ENCODE measurements at regions not wholly inside any gene's neighbourhood (a gene's known extent, or its start where the extent isn't known, plus 50 kb on each side); places are given as distances from the start of the nearest gene placed in this dataset.
A peak's percentile ranks its signal among the peaks of the same experiment; 100 is the strongest.

DNA sequence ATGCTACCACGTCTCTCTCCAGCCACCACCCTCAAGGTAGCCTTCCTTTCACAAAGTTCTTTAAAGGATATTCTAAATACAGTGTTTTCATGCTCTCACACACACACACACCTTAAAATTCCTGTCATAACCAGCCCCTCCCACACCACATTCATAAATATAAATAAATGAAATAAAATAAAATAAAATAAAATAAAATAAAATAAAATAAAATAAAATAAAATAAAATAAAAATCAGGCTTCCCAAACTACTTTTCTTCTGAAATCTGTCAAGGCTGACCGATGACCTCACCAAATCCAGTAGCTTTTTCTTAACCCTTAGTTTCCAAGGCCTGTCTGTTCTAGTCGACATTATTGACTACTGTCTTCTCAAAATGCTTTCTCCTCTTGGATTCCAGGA, 378.4 kb downstream of the SEC23A start:
- CTCF ChIA-PET, result interaction anchor here (0.7 to 9.5 kb wide), 3 partner anchors 12 to 290 kb away, joined by 3 to 94 read pairs (median 6); no protein-coding TSS in a partner anchor

DNA sequence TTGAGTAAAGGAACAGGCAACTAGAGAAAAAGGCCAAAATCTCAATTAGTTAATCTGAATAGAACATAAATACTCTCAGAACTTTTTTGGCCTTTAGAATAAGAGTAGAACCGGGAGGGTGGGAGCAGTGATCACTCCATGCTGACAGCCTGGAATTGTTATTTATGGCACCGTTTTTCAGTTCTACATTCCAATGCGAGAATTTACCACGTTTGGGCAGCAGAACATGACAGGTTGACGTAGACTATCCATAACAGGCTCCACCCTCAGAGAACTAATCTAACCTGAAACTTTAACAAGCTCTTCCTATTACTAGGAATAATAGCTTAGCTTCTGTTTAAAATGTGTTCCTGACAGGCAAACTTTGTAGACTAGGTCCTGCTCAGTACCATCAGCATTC, 379.1 kb downstream of the SEC23A start:
- no peaks in the 10 kb centered on the region for H3K36me3 Mint-ChIP-seq (ENCODE audit: insufficient read depth, unreplicated experiment)
- no peak overlapping the region for H3K4me3 Mint-ChIP-seq (ENCODE audit: unreplicated experiment)
- H3K27me3 Mint-ChIP-seq (ENCODE audit: insufficient read depth, unreplicated experiment), result no peaks in the 10 kb centered on the region
- peaks cover 2% of the 10 kb centered on the region for H3K4me1 Mint-ChIP-seq (ENCODE audit: insufficient read depth, unreplicated experiment)
- ChIA-PET CTCF (interaction anchor here (1.0 to 9.5 kb wide), 5 partner anchors 13 to 815 kb away, joined by 3 to 94 read pairs (median 6); no protein-coding TSS in a partner anchor), POLR2A (no interaction called here)
- TF ChIP-seq, protein P1, sequence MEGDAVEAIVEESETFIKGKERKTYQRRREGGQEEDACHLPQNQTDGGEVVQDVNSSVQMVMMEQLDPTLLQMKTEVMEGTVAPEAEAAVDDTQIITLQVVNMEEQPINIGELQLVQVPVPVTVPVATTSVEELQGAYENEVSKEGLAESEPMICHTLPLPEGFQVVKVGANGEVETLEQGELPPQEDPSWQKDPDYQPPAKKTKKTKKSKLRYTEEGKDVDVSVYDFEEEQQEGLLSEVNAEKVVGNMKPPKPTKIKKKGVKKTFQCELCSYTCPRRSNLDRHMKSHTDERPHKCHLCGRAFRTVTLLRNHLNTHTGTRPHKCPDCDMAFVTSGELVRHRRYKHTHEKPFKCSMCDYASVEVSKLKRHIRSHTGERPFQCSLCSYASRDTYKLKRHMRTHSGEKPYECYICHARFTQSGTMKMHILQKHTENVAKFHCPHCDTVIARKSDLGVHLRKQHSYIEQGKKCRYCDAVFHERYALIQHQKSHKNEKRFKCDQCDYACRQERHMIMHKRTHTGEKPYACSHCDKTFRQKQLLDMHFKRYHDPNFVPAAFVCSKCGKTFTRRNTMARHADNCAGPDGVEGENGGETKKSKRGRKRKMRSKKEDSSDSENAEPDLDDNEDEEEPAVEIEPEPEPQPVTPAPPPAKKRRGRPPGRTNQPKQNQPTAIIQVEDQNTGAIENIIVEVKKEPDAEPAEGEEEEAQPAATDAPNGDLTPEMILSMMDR (IDR thresholded peaks at IDR 0.05; ENCODE audit: unreplicated experiment), result no peak
- no peak for DNase-seq (ENCODE audit: unreplicated experiment)
- H3K27ac Mint-ChIP-seq (ENCODE audit: low read depth, unreplicated experiment), result no peak overlapping the region
- intact Hi-C loops (cut with micrococcal nuclease), result loop anchor here (5.0 kb wide), 1 partner anchor 822 kb away; no protein-coding TSS in a partner anchor
- H3K9me3 Mint-ChIP-seq (ENCODE audit: unreplicated experiment), result no peaks in the 10 kb centered on the region
- BruUV-seq (replicated peaks), result no TSS peak

More for the DNA sequence above, 378.4 kb downstream of the SEC23A start:
- H3K4me3 Mint-ChIP-seq (ENCODE audit: unreplicated experiment), result no peak overlapping the region
- H3K9me3 Mint-ChIP-seq (ENCODE audit: unreplicated experiment), result no peaks in the 10 kb centered on the region
- no peak for DNase-seq (ENCODE audit: unreplicated experiment)
- H3K27me3 Mint-ChIP-seq (ENCODE audit: insufficient read depth, unreplicated experiment), result no peaks in the 10 kb centered on the region
- no peak overlapping the region for H3K27ac Mint-ChIP-seq (ENCODE audit: low read depth, unreplicated experiment)
- BruUV-seq (replicated peaks), result no TSS peak
- no peaks in the 10 kb centered on the region for H3K36me3 Mint-ChIP-seq (ENCODE audit: insufficient read depth, unreplicated experiment)
- no peaks in the 10 kb centered on the region for H3K4me1 Mint-ChIP-seq (ENCODE audit: insufficient read depth, unreplicated experiment)
- TF ChIP-seq, protein P1 (IDR thresholded peaks at IDR 0.05; ENCODE audit: unreplicated experiment), result no peak
- intact Hi-C loops (cut with micrococcal nuclease), result loop anchor here (5.0 kb wide), 1 partner anchor 822 kb away; no protein-coding TSS in a partner anchor
- POLR2A ChIA-PET, result no interaction called here

DNA sequence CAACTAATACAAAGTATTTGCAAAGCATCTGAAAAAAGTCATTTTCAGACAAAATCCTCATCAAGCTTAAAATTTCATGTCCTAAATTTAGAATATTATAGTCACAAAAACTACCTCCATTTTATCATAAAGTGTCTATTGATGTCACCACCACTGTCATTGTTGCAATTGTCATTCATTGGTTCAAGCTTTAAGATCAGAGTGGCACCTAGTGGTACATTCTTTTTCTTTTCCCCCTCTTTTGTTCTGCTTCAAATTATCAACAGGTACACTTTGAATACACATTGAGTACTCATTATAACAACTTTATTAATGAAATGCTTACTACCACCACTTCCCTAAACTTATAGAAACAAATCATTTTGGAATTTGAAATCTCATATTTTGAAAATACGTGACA, 379.8 kb downstream of the SEC23A start:
- no peak for DNase-seq (ENCODE audit: unreplicated experiment)
- no peaks in the 10 kb centered on the region for H3K36me3 Mint-ChIP-seq (ENCODE audit: insufficient read depth, unreplicated experiment)
- no peaks in the 10 kb centered on the region for H3K9me3 Mint-ChIP-seq (ENCODE audit: unreplicated experiment)
- ChIA-PET CTCF (interaction anchor here (0.6 to 9.5 kb wide), 11 partner anchors 11 to 913 kb away, joined by 3 to 94 read pairs (median 6); no protein-coding TSS in a partner anchor), POLR2A (no interaction called here)
- no peak overlapping the region for H3K27ac Mint-ChIP-seq (ENCODE audit: low read depth, unreplicated experiment)
- peaks cover 8% of the 10 kb centered on the region for H3K4me1 Mint-ChIP-seq (ENCODE audit: insufficient read depth, unreplicated experiment)
- intact Hi-C loops (cut with micrococcal nuclease), result loop anchor here (5.0 kb wide), 1 partner anchor 821 kb away; no protein-coding TSS in a partner anchor
- no peaks in the 10 kb centered on the region for H3K27me3 Mint-ChIP-seq (ENCODE audit: insufficient read depth, unreplicated experiment)
- TF ChIP-seq, protein P1 (IDR thresholded peaks at IDR 0.05; ENCODE audit: unreplicated experiment), result no peak
- BruUV-seq (replicated peaks), result no TSS peak
- H3K4me3 Mint-ChIP-seq (ENCODE audit: unreplicated experiment), result no peak overlapping the region

DNA sequence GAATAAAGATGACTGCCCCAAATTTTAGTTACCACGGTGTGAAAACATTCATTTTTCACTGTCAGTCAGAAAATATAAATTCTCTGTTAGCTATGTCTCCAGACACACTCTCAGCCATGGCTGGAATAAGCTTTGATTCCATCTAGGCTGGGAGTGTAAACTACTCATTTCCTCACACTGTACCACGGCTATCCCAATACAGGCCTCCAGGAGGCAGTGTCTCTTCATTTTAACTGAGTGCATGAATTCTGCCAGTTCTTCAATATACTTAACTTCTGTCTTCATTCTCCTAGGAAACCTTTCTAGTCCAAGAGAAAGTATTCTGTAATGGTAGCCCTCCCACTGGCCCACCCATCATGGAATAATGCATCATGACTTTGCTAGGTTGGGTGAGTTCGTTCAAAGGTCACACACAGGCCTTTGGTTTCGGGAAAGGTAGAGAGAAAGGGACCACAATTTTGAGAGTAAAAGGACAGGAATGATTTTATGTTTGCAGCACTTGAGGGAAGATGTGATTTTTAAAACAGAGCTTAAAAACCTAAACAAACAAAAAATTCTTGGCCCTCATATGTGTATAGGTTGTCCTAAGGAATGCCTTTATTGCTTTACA, 381.1 kb downstream of the SEC23A start:
- ChIA-PET CTCF (interaction anchor here (0.6 to 9.5 kb wide), 16 partner anchors 9 to 819 kb away, joined by 3 to 94 read pairs (median 3); no protein-coding TSS in a partner anchor), POLR2A (interaction anchor here (0.6 kb wide), 1 partner anchor 813 kb away, joined by 3 read pairs; no protein-coding TSS in a partner anchor)
- Mint-ChIP-seq H3K27ac (ENCODE audit: low read depth, unreplicated experiment) (no peak overlapping the region), H3K27me3 (ENCODE audit: insufficient read depth, unreplicated experiment) (no peaks in the 10 kb centered on the region), H3K4me3 (ENCODE audit: unreplicated experiment) (no peak overlapping the region), H3K36me3 (ENCODE audit: insufficient read depth, unreplicated experiment) (no peaks in the 10 kb centered on the region), H3K4me1 (ENCODE audit: insufficient read depth, unreplicated experiment) (peaks cover 8% of the 10 kb centered on the region), H3K9me3 (ENCODE audit: unreplicated experiment) (no peaks in the 10 kb centered on the region)
- TF ChIP-seq, protein P1 (IDR thresholded peaks at IDR 0.05; ENCODE audit: unreplicated experiment), result peak; percentile 63
- DNase-seq (ENCODE audit: unreplicated experiment), result peak; percentile 72
- intact Hi-C loops (cut with micrococcal nuclease), result loop anchor here (1.0 to 5.0 kb wide), 3 partner anchors 145 to 820 kb away; no protein-coding TSS in a partner anchor
- BruUV-seq (replicated peaks), result no TSS peak

Measured in MCF 10A (cell line).